HG03280 (cell line): ENCODE measurements at regions not wholly inside any gene's neighbourhood (a gene's known extent, or its start where the extent isn't known, plus 50 kb on each side); places are given as distances from the start of the nearest gene placed in this dataset.
"Not testable (repeated sequence)": the region's sequence is repeated elsewhere in the genome, so short reads cannot be mapped to it uniquely, and the experiment has no call there.

Experiments
- ATAC-seq: cut with Tn5 transposase; IDR thresholded peaks from one replicate; pipeline ENCODE4 v1.9.1; 2021; ENCODE audit warnings: mild to moderate bottlenecking, moderate library complexity; ENCODE audit not compliant: unreplicated experiment

DNA sequence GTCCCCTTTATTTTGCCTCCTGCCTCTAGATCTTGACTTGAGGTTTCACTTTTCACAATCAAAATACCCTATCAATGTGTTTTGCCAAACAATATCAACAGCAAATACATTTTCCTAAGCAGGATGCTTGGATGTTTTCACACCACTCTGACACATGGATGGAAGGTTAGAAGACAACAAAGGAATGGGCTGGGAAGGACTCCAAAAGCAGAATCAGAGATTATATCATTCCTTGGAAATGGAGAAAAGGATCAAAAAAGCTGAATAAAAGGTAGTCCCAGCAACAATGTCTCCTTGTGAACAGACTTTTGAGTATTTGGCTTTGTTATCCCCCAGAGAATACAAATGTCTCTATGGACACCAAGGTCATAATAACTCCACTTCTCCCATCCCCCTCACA is 170.8 kb downstream of the ETAA1 start:
- no peak for ATAC-seq

GRCh38 chr2:67570611-67571010 is 173.5 kb downstream of the ETAA1 start:
- ATAC-seq, result no peak

DNA sequence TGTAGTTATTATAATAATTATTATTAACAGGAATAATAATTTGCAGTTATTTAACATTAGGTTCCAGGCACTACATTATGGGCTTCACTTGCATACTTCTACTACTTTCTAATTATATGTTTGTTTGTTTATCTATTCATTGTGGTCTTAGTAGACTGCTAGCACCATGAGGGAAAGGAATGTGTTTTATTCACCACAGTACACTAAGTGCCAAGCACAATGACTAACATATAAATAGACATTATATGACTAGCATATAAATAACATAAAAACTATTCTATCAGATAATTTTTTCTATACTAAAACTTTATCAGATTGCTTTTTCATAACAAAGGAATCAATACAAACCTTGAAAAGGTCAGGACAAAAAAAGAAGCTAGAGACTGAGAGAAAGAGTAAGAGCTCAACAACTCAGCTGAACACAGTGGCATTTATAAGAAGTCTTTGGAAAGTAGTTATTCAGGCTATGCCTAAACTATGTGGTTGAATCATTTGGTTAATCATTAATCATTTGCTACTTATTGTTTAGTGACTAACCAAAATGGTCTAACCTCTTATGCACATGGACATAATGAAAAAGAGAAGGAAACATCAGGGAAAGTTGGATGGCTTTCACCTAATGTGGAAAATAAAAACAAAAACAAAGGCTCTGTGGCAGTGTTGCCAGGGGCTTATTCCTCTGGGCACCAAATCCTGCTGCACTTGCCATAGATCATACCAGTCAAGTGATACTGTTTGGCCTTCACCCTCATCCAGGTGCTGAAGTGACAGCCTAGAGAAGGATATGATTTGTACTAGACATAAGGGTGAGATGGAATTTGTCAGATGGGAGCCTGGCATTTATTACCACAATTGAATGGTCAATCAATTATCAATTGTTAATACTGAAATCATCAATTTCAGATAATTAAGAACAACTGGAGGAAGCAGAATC is 174.9 kb downstream of the ETAA1 start:
- ATAC-seq, result no peak

DNA sequence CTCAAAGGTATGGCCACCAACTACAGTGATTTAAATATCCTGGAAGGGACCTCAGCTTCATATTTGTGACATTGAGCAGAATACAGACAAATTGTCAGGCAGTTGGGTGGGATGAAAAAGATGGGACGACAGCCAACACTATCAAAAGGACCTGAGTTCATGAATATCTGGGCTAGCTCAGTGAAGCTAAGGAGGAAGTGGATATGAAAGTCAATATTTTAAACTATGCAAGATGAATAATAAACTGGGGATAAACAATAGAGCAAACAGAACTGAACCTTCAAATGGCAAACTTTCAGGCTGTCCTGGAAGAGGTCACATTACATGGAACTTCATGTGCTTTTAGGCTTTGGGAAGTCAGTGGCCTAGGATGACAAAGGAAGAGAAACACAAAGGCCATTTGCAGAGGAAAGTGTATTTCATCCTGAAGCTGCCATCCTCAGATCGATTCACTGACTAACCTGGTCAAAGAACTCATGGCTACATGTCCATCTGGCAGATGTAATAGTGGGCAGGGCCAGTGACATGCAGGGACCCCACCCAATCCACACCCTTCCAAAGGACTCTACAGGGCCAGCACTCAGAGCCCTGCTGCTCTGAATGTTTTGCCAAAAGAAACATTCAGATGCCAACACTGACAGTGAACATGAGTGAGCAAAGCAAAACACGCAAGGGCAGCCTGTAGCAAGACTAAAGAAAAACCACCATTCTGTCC is 175.7 kb downstream of the ETAA1 start:
- ATAC-seq, result no peak

DNA sequence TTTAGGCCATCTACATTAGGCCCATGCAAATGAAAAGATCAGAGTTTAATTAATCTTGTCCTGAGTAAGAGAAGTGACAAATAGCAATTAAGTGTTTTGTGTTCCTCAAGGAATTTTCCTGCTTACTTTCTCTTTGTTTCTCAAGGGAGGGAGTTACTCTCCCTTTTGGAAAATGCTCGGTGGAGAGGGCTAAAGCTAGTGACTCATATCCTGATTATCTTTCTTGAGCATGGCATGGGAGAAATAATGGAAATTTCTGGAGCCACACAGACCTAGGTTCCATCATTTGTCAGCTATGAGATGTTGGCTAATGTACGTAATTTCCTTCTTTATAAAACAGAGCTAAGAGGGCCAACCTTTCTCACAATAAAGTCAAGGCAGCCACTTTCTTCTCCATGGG is 177.1 kb downstream of the ETAA1 start:
- no peak for ATAC-seq

DNA sequence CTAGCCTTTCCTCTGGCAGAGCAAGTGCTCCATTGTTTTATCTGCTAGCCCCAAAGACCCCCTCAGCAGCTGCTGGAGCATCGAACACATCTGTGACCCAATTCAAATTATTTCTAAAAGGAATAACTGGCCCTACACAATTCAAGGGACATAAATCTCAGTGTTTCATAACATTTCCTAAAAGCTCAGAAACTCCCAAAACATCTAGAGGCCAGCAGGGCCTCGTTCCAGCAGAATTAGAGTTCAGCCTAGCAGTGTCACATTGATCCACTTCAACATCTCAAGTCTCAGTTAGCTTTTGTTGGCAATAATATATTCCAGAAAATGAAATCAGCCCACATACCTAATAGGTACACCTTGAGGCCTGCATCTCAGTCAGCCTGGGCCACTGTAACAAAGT is 179.1 kb downstream of the ETAA1 start:
- no peak for ATAC-seq

DNA sequence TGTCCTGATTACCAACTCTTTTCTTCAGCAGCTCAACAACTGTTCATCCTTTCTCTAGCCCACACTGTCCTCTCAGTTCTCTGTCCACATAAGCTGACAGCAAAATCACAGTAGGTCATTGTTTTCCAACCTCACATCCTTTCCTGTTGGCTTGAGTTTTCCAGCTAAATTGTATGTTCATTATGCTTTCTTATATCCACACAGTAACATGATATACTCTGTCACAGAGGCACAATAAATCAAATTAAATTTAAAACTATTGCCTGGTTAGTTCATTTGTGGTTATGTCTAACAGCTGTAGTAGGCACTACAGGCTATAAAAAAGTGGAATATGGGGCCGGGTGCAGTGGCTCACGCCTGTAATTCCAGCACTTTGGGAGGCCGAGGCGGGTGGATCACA is 179.9 kb downstream of the ETAA1 start:
- no peak for ATAC-seq

DNA sequence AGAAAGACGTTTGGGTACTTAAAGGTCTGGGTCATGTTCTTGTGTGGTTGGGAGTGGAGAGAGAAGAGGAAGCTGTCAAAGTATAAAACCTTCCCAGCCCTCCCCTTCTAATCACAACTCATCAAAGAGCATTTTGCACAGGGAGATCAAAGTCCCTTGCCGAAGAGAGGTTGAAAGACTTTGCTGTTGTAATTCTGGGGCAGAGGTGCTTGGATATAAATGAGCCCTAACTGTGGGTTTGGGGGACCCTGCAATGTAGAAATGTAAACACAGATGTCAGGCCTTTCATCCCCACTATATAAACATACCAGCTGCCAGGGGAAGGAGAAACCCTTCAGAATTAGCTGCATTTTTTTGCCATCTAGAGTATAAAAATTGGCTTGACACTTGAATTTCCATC is 182.1 kb downstream of the ETAA1 start:
- no peak for ATAC-seq

- no peak for ATAC-seq
Measured at GRCh38 chr2:67579806-67580205, 182.7 kb downstream of the ETAA1 start.

- no peak for ATAC-seq
Measured at GRCh38 chr2:67581751-67582150, 184.6 kb downstream of the ETAA1 start.

DNA sequence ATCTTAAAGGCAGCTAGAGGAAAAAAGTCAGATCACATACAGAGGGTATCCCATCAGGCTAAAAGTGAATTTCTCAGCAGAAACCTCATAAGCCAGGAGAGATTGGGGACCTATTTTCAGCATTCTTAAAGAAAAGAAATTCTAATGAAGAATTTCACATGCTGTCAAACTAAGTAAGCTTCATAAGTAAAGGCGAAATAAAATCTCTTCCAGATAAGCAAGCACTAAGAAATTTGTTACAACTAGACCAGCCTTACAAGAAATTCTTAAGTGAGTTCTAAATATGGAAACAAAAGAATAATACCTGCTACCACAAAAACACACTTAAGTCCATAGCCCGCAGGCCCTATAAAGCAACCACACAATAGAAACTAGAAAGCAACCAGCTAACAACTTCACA is 186.1 kb downstream of the ETAA1 start:
- ATAC-seq, result no peak

GRCh38 chr2:67585400-67585799 is 188.3 kb downstream of the ETAA1 start:
- no peak for ATAC-seq

DNA sequence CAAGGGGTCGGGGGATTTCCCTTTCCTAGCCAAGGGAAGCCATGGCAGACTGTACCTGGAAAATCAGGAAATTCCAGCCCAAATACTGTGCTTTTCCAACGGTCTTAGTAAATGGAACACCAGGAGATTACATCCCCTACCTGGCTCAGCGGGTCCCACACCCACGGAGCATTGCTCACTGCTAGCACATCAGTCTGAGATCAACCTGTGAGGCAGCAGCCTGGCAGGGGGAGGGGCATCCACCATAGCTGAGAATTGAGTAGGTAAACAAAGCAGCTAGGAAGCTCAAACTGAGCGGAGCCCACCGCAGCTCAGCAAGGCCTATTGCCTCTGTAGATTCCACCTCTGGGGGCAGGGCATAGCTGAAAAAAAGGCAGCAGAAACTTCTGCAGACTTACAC is 192.0 kb downstream of the ETAA1 start:
- ATAC-seq, result not testable (repeated sequence)

DNA sequence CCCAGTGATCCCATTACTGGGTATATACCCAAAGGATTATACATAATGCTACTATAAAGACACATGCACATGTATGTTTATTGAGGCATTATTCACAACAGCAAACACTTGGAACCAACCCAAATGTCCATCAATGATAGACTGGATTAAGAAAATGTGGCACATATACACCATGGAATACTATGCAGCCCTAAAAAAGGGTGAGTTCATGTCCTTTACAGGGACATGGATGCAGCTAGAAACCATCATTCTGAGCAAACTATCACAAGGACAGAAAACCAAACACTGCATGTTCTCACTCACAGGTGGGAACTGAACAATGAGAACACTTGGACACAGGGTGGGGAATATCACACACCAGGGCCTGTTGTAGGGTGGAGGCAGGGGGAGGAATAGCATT is 197.4 kb downstream of the ETAA1 start:
- ATAC-seq, result not testable (repeated sequence)

GRCh38 chr2:67596871-67597270 is 199.7 kb downstream of the ETAA1 start:
- ATAC-seq, result no peak

- no peak for ATAC-seq
Measured at GRCh38 chr2:67599561-67599960, 202.4 kb downstream of the ETAA1 start.

DNA sequence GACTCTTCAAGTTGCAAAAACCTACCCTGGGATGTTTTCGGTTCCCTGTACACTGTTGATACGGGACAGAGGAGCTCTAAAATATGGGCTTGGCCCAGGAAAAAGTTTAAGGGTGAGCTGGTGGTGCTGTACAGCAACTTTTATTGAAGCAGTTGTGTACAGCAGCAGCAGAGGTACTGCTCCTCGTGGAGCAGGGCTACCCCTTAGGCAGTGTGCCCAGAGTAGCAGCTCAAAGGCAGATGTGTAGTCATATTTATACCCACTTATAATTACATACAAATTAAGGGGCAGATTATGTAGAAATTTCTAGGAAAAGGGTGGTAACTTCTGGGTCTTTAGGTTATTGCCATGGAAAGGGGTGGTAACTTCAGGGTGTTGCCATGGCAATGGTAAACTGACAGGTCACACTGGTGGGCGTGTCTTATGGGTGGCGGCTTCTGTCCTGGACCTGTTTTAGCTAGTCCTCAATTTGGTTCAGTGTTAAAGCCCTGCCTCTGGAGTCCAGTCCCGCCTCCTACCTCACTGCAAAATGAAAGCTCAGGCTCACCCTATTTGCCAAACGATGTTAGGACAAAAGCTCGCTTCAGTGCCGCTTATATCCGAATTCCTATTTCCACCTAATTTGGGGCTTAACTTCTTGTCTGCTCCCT is 203.2 kb downstream of the ETAA1 start:
- no peak for ATAC-seq

- no peak for ATAC-seq
Measured at GRCh38 chr2:67600946-67601345, 203.8 kb downstream of the ETAA1 start.

GRCh38 chr2:67604360-67604759 is 207.2 kb downstream of the ETAA1 start:
- no peak for ATAC-seq

GRCh38 chr2:67612576-67613042 is 215.5 kb downstream of the ETAA1 start:
- no peak for ATAC-seq

DNA sequence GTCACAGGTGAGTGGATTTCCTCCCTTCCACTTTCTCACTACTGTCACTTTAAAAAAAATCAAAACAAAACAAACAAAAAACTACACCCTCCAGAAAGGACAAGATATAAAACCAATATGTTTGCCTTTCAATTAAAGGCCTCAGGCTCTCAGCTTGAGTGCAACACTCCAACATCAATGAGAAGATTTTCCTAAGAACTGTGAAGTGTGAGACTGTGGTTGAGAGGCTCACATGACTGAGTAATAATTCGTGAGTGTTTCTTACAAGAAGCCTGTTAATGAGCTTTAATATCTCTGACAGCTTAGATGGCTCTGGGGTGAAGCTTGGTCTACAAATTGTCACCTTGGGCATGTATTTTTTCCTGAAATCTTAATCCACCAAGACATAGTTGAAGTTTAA is 216.1 kb downstream of the ETAA1 start:
- ATAC-seq, result no peak

DNA sequence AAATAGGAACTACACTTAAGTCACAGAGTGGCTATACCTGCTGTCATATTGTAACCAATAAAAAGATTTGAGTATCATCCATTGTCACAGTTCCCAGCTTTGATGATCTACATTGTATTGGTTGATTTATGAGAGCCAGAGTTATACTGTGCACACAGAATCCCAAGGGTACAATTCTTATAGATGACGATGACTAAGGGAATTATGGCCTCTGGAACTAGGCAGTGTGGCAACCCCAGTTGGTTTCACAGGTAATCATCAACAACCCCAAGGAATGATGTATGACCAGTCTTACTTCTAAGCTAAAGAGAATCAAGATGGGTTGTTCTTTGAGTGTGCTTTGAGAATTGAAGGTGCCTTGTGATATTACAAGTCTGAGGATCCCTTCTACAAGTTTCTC is 217.3 kb downstream of the ETAA1 start:
- no peak for ATAC-seq
